ENCODE measurements at regions not wholly inside any gene's neighbourhood (a gene's known extent, or its start where the extent isn't known, plus 50 kb on each side); places are given as distances from the start of the nearest gene placed in this dataset.

- Mint-ChIP-seq H3K9me3 (ENCODE audit: unreplicated experiment) (peaks cover 10% of the 10 kb centered on the region), H3K27ac (ENCODE audit: unreplicated experiment) (no peak overlapping the region)
- POLR2A ChIA-PET, result no interaction called here
Measured at GRCh38 chr9:8205576-8205975, 406.0 kb upstream of the DMAC1 start.

DNA sequence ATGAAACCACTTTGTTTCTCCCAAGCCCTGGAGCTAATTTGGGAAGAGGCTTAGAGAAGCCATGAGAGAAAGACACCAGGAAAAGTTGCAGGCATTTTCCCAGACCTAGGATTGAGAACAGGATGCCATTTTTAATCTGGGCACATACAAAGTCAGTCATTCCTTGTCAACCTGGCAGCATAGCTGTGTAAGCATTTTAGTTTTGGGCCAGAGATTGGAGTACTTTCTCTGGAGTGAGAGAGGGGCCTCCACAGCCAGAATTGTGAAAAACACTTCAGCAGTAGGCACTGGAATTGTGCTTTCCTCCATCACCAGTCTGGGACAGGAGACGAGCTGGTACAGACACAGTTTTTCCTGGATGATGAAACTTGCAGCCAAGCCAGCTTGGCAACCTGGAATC lies 390.3 kb upstream of the DMAC1 start:
- no peaks in the 10 kb centered on the region for H3K27me3 ChIP-seq (replicated peaks; ENCODE audit: control insufficient read depth, insufficient read depth, low read length)
- Mint-ChIP-seq H3K4me3 (ENCODE audit: unreplicated experiment) (no peak overlapping the region), H3K36me3 (ENCODE audit: insufficient read depth, unreplicated experiment) (no peaks in the 10 kb centered on the region), H3K4me1 (ENCODE audit: low read depth, unreplicated experiment) (no peaks in the 10 kb centered on the region), H3K27me3 (ENCODE audit: insufficient read depth, unreplicated experiment) (no peaks in the 10 kb centered on the region), H3K9me3 (ENCODE audit: unreplicated experiment) (peaks cover 13% of the 10 kb centered on the region), H3K27ac (ENCODE audit: unreplicated experiment) (no peak overlapping the region)
- BruUV-seq (replicated peaks), result no TSS peak
- TF ChIP-seq, protein P1, sequence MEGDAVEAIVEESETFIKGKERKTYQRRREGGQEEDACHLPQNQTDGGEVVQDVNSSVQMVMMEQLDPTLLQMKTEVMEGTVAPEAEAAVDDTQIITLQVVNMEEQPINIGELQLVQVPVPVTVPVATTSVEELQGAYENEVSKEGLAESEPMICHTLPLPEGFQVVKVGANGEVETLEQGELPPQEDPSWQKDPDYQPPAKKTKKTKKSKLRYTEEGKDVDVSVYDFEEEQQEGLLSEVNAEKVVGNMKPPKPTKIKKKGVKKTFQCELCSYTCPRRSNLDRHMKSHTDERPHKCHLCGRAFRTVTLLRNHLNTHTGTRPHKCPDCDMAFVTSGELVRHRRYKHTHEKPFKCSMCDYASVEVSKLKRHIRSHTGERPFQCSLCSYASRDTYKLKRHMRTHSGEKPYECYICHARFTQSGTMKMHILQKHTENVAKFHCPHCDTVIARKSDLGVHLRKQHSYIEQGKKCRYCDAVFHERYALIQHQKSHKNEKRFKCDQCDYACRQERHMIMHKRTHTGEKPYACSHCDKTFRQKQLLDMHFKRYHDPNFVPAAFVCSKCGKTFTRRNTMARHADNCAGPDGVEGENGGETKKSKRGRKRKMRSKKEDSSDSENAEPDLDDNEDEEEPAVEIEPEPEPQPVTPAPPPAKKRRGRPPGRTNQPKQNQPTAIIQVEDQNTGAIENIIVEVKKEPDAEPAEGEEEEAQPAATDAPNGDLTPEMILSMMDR (IDR thresholded peaks at IDR 0.05; ENCODE audit: insufficient read depth in 1 of 2, low read depth in 1 of 2, low read length in 1 of 2, severe bottlenecking in 1 of 2, unreplicated experiment in 1 of 2), result no peak
- ChIA-PET CTCF (no interaction called here), POLR2A (no interaction called here)
- H3K9me3 ChIP-seq, result peaks cover 4% of the 10 kb centered on the region
- no peaks in the 10 kb centered on the region for H3K4me1 ChIP-seq
- intact Hi-C loops (cut with micrococcal nuclease; ENCODE audit: unreplicated experiment), result no loop called here
- no peak overlapping the region for H3K4me3 ChIP-seq (ENCODE audit: low read depth, low read length)
- H3K36me3 ChIP-seq (ENCODE audit: control insufficient read depth, insufficient read depth, low read length), result no peaks in the 10 kb centered on the region
- DNase-seq, result no peak

More at GRCh38 chr9:8205576-8205975, 406.0 kb upstream of the DMAC1 start:
- Mint-ChIP-seq H3K4me1 (ENCODE audit: low read depth, unreplicated experiment) (no peaks in the 10 kb centered on the region), H3K27me3 (ENCODE audit: insufficient read depth, unreplicated experiment) (no peaks in the 10 kb centered on the region), H3K4me3 (ENCODE audit: unreplicated experiment) (no peak overlapping the region), H3K36me3 (ENCODE audit: insufficient read depth, unreplicated experiment) (no peaks in the 10 kb centered on the region)
- DNase-seq, result no peak
- Histone ChIP-seq H3K4me3 (ENCODE audit: low read depth, low read length) (no peak overlapping the region), H3K9me3 (no peaks in the 10 kb centered on the region), H3K4me1 (no peaks in the 10 kb centered on the region), H3K27me3 (replicated peaks; ENCODE audit: control insufficient read depth, insufficient read depth, low read length) (no peaks in the 10 kb centered on the region), H3K36me3 (ENCODE audit: control insufficient read depth, insufficient read depth, low read length) (no peaks in the 10 kb centered on the region)
- CTCF ChIA-PET, result no interaction called here
- intact Hi-C loops (cut with micrococcal nuclease; ENCODE audit: unreplicated experiment), result no loop called here
- TF ChIP-seq, protein P1 (IDR thresholded peaks at IDR 0.05; ENCODE audit: insufficient read depth in 1 of 2, low read depth in 1 of 2, low read length in 1 of 2, severe bottlenecking in 1 of 2, unreplicated experiment in 1 of 2), result no peak
- BruUV-seq (replicated peaks), result no TSS peak

GRCh38 chr9:8188723-8189407 lies 389.3 kb upstream of the DMAC1 start:
- Mint-ChIP-seq H3K27ac (ENCODE audit: unreplicated experiment) (no peak overlapping the region), H3K36me3 (ENCODE audit: insufficient read depth, unreplicated experiment) (no peaks in the 10 kb centered on the region), H3K4me3 (ENCODE audit: unreplicated experiment) (no peak overlapping the region), H3K4me1 (ENCODE audit: low read depth, unreplicated experiment) (no peaks in the 10 kb centered on the region), H3K27me3 (ENCODE audit: insufficient read depth, unreplicated experiment) (no peaks in the 10 kb centered on the region), H3K9me3 (ENCODE audit: unreplicated experiment) (peaks cover 13% of the 10 kb centered on the region)
- no peak overlapping the region for H3K4me3 ChIP-seq (ENCODE audit: low read depth, low read length)
- no TSS peak for BruUV-seq (replicated peaks)
- no peaks in the 10 kb centered on the region for H3K27me3 ChIP-seq (replicated peaks; ENCODE audit: control insufficient read depth, insufficient read depth, low read length)
- intact Hi-C loops (cut with micrococcal nuclease; ENCODE audit: unreplicated experiment), result no loop called here
- CTCF ChIA-PET, result no interaction called here
- no peak for DNase-seq
- H3K4me1 ChIP-seq, result no peaks in the 10 kb centered on the region
- POLR2A ChIA-PET, result no interaction called here
- peaks cover 4% of the 10 kb centered on the region for H3K9me3 ChIP-seq
- TF ChIP-seq, protein P1 (IDR thresholded peaks at IDR 0.05; ENCODE audit: insufficient read depth in 1 of 2, low read depth in 1 of 2, low read length in 1 of 2, severe bottlenecking in 1 of 2, unreplicated experiment in 1 of 2), result no peak
- no peaks in the 10 kb centered on the region for H3K36me3 ChIP-seq (ENCODE audit: control insufficient read depth, insufficient read depth, low read length)
